ENCODE measurements at regions not wholly inside any gene's neighbourhood (a gene's known extent, or its start where the extent isn't known, plus 50 kb on each side); places are given as distances from the start of the nearest gene placed in this dataset.

DNA sequence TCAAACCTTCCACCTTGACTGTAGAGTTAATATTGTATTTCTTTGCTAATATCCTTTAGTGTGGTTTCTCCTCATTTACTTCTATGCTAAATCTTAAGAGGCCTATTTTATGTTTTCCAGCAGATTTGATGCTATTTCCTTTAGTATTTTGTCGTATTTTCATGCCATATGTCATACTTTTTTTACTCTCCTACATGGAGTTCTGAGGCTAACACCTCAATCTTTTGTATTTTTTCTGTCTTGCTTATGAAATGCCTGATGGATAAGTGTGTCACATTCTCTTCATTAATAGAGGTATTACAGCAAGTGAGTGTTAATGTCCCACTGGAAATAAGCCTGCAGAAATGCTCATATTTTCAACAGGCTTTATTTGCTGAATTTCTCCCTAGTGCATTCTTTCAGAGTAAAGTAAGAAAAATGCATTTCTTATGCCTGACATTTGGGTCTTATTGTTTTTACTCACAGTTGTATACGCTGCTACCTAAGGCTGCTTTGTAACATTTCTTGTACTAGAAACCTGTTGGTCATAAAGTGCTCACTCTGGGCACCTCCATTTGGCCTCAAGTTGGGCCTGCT lies 63.2 kb downstream of the DIPK2A start:
- TF ChIP-seq, protein P1, sequence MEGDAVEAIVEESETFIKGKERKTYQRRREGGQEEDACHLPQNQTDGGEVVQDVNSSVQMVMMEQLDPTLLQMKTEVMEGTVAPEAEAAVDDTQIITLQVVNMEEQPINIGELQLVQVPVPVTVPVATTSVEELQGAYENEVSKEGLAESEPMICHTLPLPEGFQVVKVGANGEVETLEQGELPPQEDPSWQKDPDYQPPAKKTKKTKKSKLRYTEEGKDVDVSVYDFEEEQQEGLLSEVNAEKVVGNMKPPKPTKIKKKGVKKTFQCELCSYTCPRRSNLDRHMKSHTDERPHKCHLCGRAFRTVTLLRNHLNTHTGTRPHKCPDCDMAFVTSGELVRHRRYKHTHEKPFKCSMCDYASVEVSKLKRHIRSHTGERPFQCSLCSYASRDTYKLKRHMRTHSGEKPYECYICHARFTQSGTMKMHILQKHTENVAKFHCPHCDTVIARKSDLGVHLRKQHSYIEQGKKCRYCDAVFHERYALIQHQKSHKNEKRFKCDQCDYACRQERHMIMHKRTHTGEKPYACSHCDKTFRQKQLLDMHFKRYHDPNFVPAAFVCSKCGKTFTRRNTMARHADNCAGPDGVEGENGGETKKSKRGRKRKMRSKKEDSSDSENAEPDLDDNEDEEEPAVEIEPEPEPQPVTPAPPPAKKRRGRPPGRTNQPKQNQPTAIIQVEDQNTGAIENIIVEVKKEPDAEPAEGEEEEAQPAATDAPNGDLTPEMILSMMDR (IDR thresholded peaks at IDR 0.05; ENCODE audit: low read depth, low read length, missing control alignments): no peak
- DNase-seq (ENCODE audit: extremely low read depth, low read depth): no peak
- no peak overlapping the region for H3K4me3 ChIP-seq (replicated peaks; ENCODE audit: low read depth, low read length)

DNA sequence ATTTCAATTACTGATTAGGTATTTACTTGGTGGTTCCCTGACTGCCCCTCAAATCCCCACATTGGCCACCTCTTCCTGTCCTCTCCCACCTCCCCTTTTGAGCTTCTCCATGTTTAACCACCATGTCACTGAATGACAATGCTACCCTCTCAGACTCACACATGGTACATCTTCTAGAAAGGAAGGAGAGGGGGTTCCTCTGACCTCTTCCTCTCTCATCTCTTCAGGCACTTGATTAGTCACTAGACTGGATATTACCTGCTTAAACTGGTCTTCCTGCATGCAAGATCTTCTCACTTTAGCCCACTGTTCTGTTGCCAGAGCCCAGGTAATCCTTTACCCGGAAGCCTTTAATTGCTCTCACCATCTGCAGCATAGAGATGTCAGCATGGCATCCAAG lies 64.9 kb downstream of the DIPK2A start:
- no peak overlapping the region for H3K4me3 ChIP-seq (replicated peaks; ENCODE audit: low read depth, low read length)
- TF ChIP-seq, protein P1 (IDR thresholded peaks at IDR 0.05; ENCODE audit: low read depth, low read length, missing control alignments): no peak
- DNase-seq (ENCODE audit: extremely low read depth, low read depth): no peak

DNA sequence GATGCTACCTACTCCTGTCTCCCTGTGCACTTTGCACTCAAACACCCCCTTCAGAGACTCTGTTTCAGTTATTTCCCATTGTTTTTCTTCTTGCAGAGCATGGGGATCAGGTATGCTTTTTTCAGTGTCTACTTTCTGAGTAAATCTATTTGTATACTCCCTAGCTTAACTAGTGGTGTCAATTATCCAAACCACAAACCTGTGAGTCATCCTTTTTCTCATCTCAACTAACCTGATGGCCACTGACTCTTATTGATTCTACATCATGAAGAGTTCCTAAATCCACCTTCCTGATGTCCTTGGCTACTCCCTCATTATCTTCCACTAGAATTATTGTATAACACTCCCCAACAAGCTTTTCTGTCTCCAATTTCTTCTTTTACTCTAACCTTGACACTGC lies 68.0 kb downstream of the DIPK2A start:
- TF ChIP-seq, protein P1 (IDR thresholded peaks at IDR 0.05; ENCODE audit: low read depth, low read length, missing control alignments): no peak
- DNase-seq (ENCODE audit: extremely low read depth, low read depth): no peak
- no peak overlapping the region for H3K4me3 ChIP-seq (replicated peaks; ENCODE audit: low read depth, low read length)

- H3K4me3 ChIP-seq (replicated peaks; ENCODE audit: low read depth, low read length): no peak overlapping the region
- no peak for DNase-seq (ENCODE audit: extremely low read depth, low read depth)
- TF ChIP-seq, protein P1 (IDR thresholded peaks at IDR 0.05; ENCODE audit: low read depth, low read length, missing control alignments): no peak
Observed at GRCh38 chr3:144041960-144042556, 70.4 kb downstream of the DIPK2A start.

- H3K4me3 ChIP-seq (replicated peaks; ENCODE audit: low read depth, low read length): no peak overlapping the region
- DNase-seq (ENCODE audit: extremely low read depth, low read depth): no peak
- TF ChIP-seq, protein P1 (IDR thresholded peaks at IDR 0.05; ENCODE audit: low read depth, low read length, missing control alignments): no peak
Observed at GRCh38 chr3:144045766-144046165, 74.1 kb downstream of the DIPK2A start.

- H3K4me3 ChIP-seq (replicated peaks; ENCODE audit: low read depth, low read length): no peak overlapping the region
- TF ChIP-seq, protein P1 (IDR thresholded peaks at IDR 0.05; ENCODE audit: low read depth, low read length, missing control alignments): no peak
- DNase-seq (ENCODE audit: extremely low read depth, low read depth): no peak
Observed at GRCh38 chr3:144049374-144049773, 77.8 kb downstream of the DIPK2A start.

- TF ChIP-seq, protein P1 (IDR thresholded peaks at IDR 0.05; ENCODE audit: low read depth, low read length, missing control alignments): no peak
- no peak for DNase-seq (ENCODE audit: extremely low read depth, low read depth)
- no peak overlapping the region for H3K4me3 ChIP-seq (replicated peaks; ENCODE audit: low read depth, low read length)
Observed at GRCh38 chr3:144051211-144051610, 79.6 kb downstream of the DIPK2A start.
